H9 (cell line): ENCODE measurements at regions not wholly inside any gene's neighbourhood (a gene's known extent, or its start where the extent isn't known, plus 50 kb on each side); places are given as distances from the start of the nearest gene placed in this dataset.

Experiments
- DNase-seq: peaks from one replicate; pipeline ENCODE4 v3.0.0-alpha.2; 2017
- H2AFZ ChIP-seq: one replicate; pipeline ENCODE4 v1.6.1; 2013; ENCODE audit warnings: mild to moderate bottlenecking, low read length, control low read depth, moderate library complexity
- H2AK5ac ChIP-seq: 2 replicates; pipeline ENCODE4 v1.6.1; 2013; ENCODE audit warnings: low read length, control low read depth, mixed read lengths; ENCODE audit not compliant: insufficient read length
- H2BK120ac ChIP-seq: one replicate; pipeline ENCODE4 v1.6.1; 2013; ENCODE audit warnings: low read depth, mild to moderate bottlenecking, low read length, control low read depth, inconsistent platforms; ENCODE audit not compliant: poor library complexity, severe bottlenecking
- H2BK12ac ChIP-seq: 2 replicates; pipeline ENCODE4 v1.6.1; 2013; ENCODE audit warnings: low read length, control low read depth, mixed read lengths, low read depth; ENCODE audit not compliant: insufficient read length
- H2BK15ac ChIP-seq: 2 replicates; pipeline ENCODE4 v1.6.1; 2013; ENCODE audit warnings: low read depth, low read length, control low read depth
- H2BK20ac ChIP-seq: one replicate; pipeline ENCODE4 v1.6.1; 2013; ENCODE audit warnings: low read depth, mild to moderate bottlenecking, low read length, control low read depth, inconsistent platforms; ENCODE audit not compliant: poor library complexity, severe bottlenecking
- H2BK5ac ChIP-seq: 2 replicates; pipeline ENCODE4 v1.6.1; 2013; ENCODE audit warnings: low read length, control low read depth, mixed read lengths; ENCODE audit not compliant: insufficient read length
- H3K14ac ChIP-seq: 2 replicates; pipeline ENCODE4 v1.6.1; 2013; ENCODE audit warnings: low read length, control low read depth; ENCODE audit not compliant: insufficient read depth
- H3K18ac ChIP-seq: 2 replicates; pipeline ENCODE4 v1.6.1; 2013; ENCODE audit warnings: low read depth, mild to moderate bottlenecking, mixed read lengths, low read length, control low read depth; ENCODE audit not compliant: insufficient read length
- H3K23ac ChIP-seq: 2 replicates; pipeline ENCODE4 v1.6.1; 2013; ENCODE audit warnings: low read length, control low read depth, mixed read lengths, low read depth; ENCODE audit not compliant: insufficient read length
- H3K23me2 ChIP-seq: 2 replicates; pipeline ENCODE4 v1.6.1; 2013; ENCODE audit warnings: low read depth, mild to moderate bottlenecking, mixed read lengths, low read length, control low read depth; ENCODE audit not compliant: insufficient read length, poor library complexity, severe bottlenecking
- H3K27ac ChIP-seq: 2 replicates; pipeline ENCODE4 v1.5.1; 2013; ENCODE audit warnings: low read length, control low read depth, mixed read lengths, low read depth; ENCODE audit not compliant: insufficient read length
- H3K27me3 ChIP-seq: 2 replicates; pipeline ENCODE4 v1.6.1; 2013; ENCODE audit warnings: low read length, control low read depth, inconsistent platforms; ENCODE audit not compliant: insufficient read depth
- H3K4ac ChIP-seq: 2 replicates; pipeline ENCODE4 v1.6.1; 2013; ENCODE audit warnings: low read depth, mild to moderate bottlenecking, control low read depth, inconsistent platforms, low read length, moderate library complexity
- H3K4me1 ChIP-seq: 2 replicates; pipeline ENCODE4 v1.6.1; 2013; ENCODE audit warnings: low read length, control low read depth, inconsistent platforms; ENCODE audit not compliant: insufficient read depth
- H3K4me2 ChIP-seq: 2 replicates; pipeline ENCODE4 v1.6.1; 2013; ENCODE audit warnings: low read length, control low read depth, mixed read lengths; ENCODE audit not compliant: insufficient read length, insufficient read depth
- H3K56ac ChIP-seq: 2 replicates; pipeline ENCODE4 v1.6.1; 2013; ENCODE audit warnings: low read depth, mild to moderate bottlenecking, mixed read lengths, low read length, control low read depth; ENCODE audit not compliant: insufficient read length
- H3K79me1 ChIP-seq: 2 replicates; pipeline ENCODE4 v1.6.1; 2013; ENCODE audit warnings: low read depth, mild to moderate bottlenecking, moderate library complexity, low read length, control low read depth, inconsistent platforms; ENCODE audit not compliant: insufficient read depth, poor library complexity, severe bottlenecking
- H3K79me2 ChIP-seq: 2 replicates; pipeline ENCODE4 v1.6.1; 2013; ENCODE audit warnings: low read length, control low read depth, inconsistent platforms; ENCODE audit not compliant: insufficient read depth
- H3K9ac ChIP-seq: 2 replicates; pipeline ENCODE4 v1.6.1; 2013; ENCODE audit warnings: low read length, control low read depth, mixed read lengths; ENCODE audit not compliant: insufficient read length; ENCODE audit errors: extremely low read depth
- H3K9me3 ChIP-seq: one replicate; pipeline ENCODE4 v1.6.1; 2013; ENCODE audit warnings: low read depth, low read length, inconsistent platforms; ENCODE audit not compliant: control insufficient read depth
- H3T11ph ChIP-seq: one replicate; pipeline ENCODE4 v1.6.1; 2013; ENCODE audit warnings: mild to moderate bottlenecking, low read length, control low read depth, inconsistent platforms
- H4K20me1 ChIP-seq: one replicate; pipeline ENCODE4 v1.6.1; 2013; ENCODE audit not compliant: control insufficient read depth, insufficient read length, insufficient read depth
- H4K5ac ChIP-seq: 2 replicates; pipeline ENCODE4 v1.6.1; 2013; ENCODE audit warnings: low read depth, mild to moderate bottlenecking, mixed read lengths, low read length, control low read depth; ENCODE audit not compliant: insufficient read length
- H4K8ac ChIP-seq: replicated peaks from 2 replicates; pipeline ENCODE4 v1.6.1; 2013; ENCODE audit warnings: low read length, control low read depth, mixed read lengths, low read depth; ENCODE audit not compliant: insufficient read length
- H4K91ac ChIP-seq: 2 replicates; pipeline ENCODE4 v1.6.1; 2013; ENCODE audit warnings: low read depth, mild to moderate bottlenecking, moderate library complexity, mixed read lengths, low read length, control low read depth; ENCODE audit not compliant: insufficient read length
- H3K27ac Mint-ChIP-seq, 3 experiments: 2 replicates in 2 of 3; 3 replicates in 1 of 3; pipeline ENCODE4 v1.8.0; 2020 to 2021; ENCODE audit warnings: mixed read lengths in 3 of 3, mild to moderate bottlenecking in 1 of 3, moderate library complexity in 1 of 3
- H3K27me3 Mint-ChIP-seq: 2 replicates; pipeline ENCODE4 v1.8.0; 2021; ENCODE audit warnings: low read depth, mild to moderate bottlenecking, moderate library complexity, mixed read lengths
- H3K36me3 Mint-ChIP-seq, 3 experiments: 2 replicates in 2 of 3; 3 replicates in 1 of 3; pipeline ENCODE4 v1.8.0; 2020 to 2021; ENCODE audit warnings: low read depth in 3 of 3, mixed read lengths in 3 of 3; ENCODE audit not compliant: insufficient read depth in 1 of 3
- H3K4me1 Mint-ChIP-seq, 2 experiments: 2 replicates each; pipeline ENCODE4 v1.8.0; 2020; ENCODE audit warnings: mixed read lengths in 2 of 2
- H3K4me3 Mint-ChIP-seq, 2 experiments: 2 replicates in 1 of 2; 3 replicates in 1 of 2; pipeline ENCODE4 v1.8.0; 2020 to 2021; ENCODE audit warnings: mild to moderate bottlenecking in 2 of 2, mixed read lengths in 2 of 2, moderate library complexity in 1 of 2
- H3K9me3 Mint-ChIP-seq, 2 experiments: 2 replicates in 1 of 2; 3 replicates in 1 of 2; pipeline ENCODE4 v1.8.0; 2020; ENCODE audit warnings: mild to moderate bottlenecking in 2 of 2, mixed read lengths in 2 of 2, moderate library complexity in 1 of 2
- CTCF ChIP-seq: fragments of 200-600 bp; sonication (generic); conservative IDR thresholded peaks from 3 replicates; pipeline ENCODE4 v1.8.0; 2021; ENCODE audit warnings: antibody characterized with exemption, mild to moderate bottlenecking

- Histone ChIP-seq H2BK120ac (no peak overlapping the region), H3K4me1 (no peaks in the 10 kb centered on the region), H3K27ac (no peak overlapping the region), H3K56ac (no peak overlapping the region), H2BK15ac (no peak overlapping the region), H3K14ac (no peak overlapping the region), H3K79me1 (no peaks in the 10 kb centered on the region), H3K9ac (no peak overlapping the region), H3K9me3 (no peaks in the 10 kb centered on the region), H3K18ac (no peak overlapping the region), H2AK5ac (no peak overlapping the region), H3K79me2 (no peaks in the 10 kb centered on the region), H3K23ac (no peak overlapping the region), H4K20me1 (no peaks in the 10 kb centered on the region), H2BK20ac (no peak overlapping the region), H3T11ph (no peak overlapping the region), H2AFZ (no peak overlapping the region), H4K5ac (no peak overlapping the region), H3K23me2 (no peaks in the 10 kb centered on the region), H3K4ac (no peak overlapping the region), H3K27me3 (no peaks in the 10 kb centered on the region), H4K8ac (no peak overlapping the region), H2BK5ac (no peak overlapping the region), H3K4me2 (no peak overlapping the region), H4K91ac (no peak overlapping the region), H2BK12ac (no peak overlapping the region)
- peaks cover 0 to 4% of the 10 kb centered on the region in 2 experiments; a peak in 3 of 5 replicates for H3K9me3 Mint-ChIP-seq
- no peaks in the 10 kb centered on the region for H3K27me3 Mint-ChIP-seq
- H3K27ac Mint-ChIP-seq: no peak overlapping the region
- H3K4me3 Mint-ChIP-seq: no peak overlapping the region
- no peaks in the 10 kb centered on the region; a peak in 1 of 7 replicates for H3K36me3 Mint-ChIP-seq
- no peak for DNase-seq
- no peaks in the 10 kb centered on the region for H3K4me1 Mint-ChIP-seq
- TF ChIP-seq CTCF: no peak
These were observed 244.4 kb upstream of the ADRA1B start for GRCh38 chr5:159671886-159672285.
